Neuronal stem cell (in vitro differentiated cells): ENCODE measurements at regions not wholly inside any gene's neighbourhood (a gene's known extent, or its start where the extent isn't known, plus 50 kb on each side); places are given as distances from the start of the nearest gene placed in this dataset.
A peak's percentile ranks its signal among the peaks of the same experiment; 100 is the strongest.

Experiments used
- DNase-seq: peaks from one replicate; pipeline ENCODE4 v3.0.0-alpha.2; 2013; ENCODE audit warnings: low spot score
- H2AFZ ChIP-seq: one replicate; pipeline ENCODE4 v1.6.1; 2013; ENCODE audit warnings: mild to moderate bottlenecking, low read length, inconsistent platforms
- H2AK5ac ChIP-seq: 2 replicates; pipeline ENCODE4 v1.6.1; 2013; ENCODE audit warnings: low read depth, mild to moderate bottlenecking, inconsistent platforms, low read length, moderate library complexity, mixed read lengths
- H2BK120ac ChIP-seq: 2 replicates; pipeline ENCODE4 v1.6.1; 2013; ENCODE audit warnings: low read depth, mild to moderate bottlenecking, inconsistent platforms, low read length, moderate library complexity, mixed read lengths
- H2BK12ac ChIP-seq: one replicate; pipeline ENCODE4 v1.6.1; 2013; ENCODE audit warnings: low read length, inconsistent platforms
- H2BK15ac ChIP-seq: 2 replicates; pipeline ENCODE4 v1.6.1; 2013; ENCODE audit warnings: mild to moderate bottlenecking, low read length, inconsistent platforms, mixed read lengths
- H2BK5ac ChIP-seq: one replicate; pipeline ENCODE4 v1.6.1; 2013; ENCODE audit warnings: inconsistent platforms, mild to moderate bottlenecking, low read length, moderate library complexity
- H3K14ac ChIP-seq: one replicate; pipeline ENCODE4 v1.6.1; 2013; ENCODE audit warnings: low read length, inconsistent platforms
- H3K18ac ChIP-seq: 2 replicates; pipeline ENCODE4 v1.6.1; 2013; ENCODE audit warnings: low read length, inconsistent platforms
- H3K23ac ChIP-seq: 2 replicates; pipeline ENCODE4 v1.6.1; 2013; ENCODE audit warnings: low read depth, mild to moderate bottlenecking, mixed read lengths, low read length, inconsistent platforms; ENCODE audit not compliant: poor library complexity
- H3K27ac ChIP-seq: replicated peaks from 3 replicates; pipeline ENCODE4 v1.5.1; 2013; ENCODE audit warnings: low read length, inconsistent platforms
- H3K27me3 ChIP-seq, 3 experiments: 2 replicates each; pipeline ENCODE4 v1.6.1; 2013; ENCODE audit warnings: low read length in 3 of 3, mild to moderate bottlenecking in 2 of 3, inconsistent platforms in 1 of 3, low read depth in 1 of 3, mixed read lengths in 1 of 3, moderate library complexity in 1 of 3; ENCODE audit not compliant: control insufficient read depth in 3 of 3, insufficient read depth in 3 of 3
- H3K36me3 ChIP-seq, 2 donors: replicated peaks in 1 of 2; 2 replicates each; pipeline ENCODE4 v1.6.1; 2013; ENCODE audit warnings: low read length in 2 of 2; ENCODE audit not compliant: control insufficient read depth in 2 of 2, insufficient read depth in 2 of 2
- H3K4ac ChIP-seq: 2 replicates; pipeline ENCODE4 v1.6.1; 2013; ENCODE audit warnings: inconsistent platforms, mild to moderate bottlenecking, low read length, moderate library complexity
- H3K4me1 ChIP-seq, 2 donors: 1 replicate in 1 of 2; 2 replicates in 1 of 2; pipeline ENCODE4 v1.6.1; 2013; ENCODE audit warnings: low read length in 2 of 2, low read depth in 1 of 2; ENCODE audit not compliant: control insufficient read depth in 2 of 2, insufficient read depth in 1 of 2
- H3K4me2 ChIP-seq: one replicate; pipeline ENCODE4 v1.6.1; 2013; ENCODE audit warnings: mild to moderate bottlenecking, low read length, inconsistent platforms; ENCODE audit not compliant: insufficient read depth, poor library complexity, severe bottlenecking
- H3K4me3 ChIP-seq, 2 donors: 2 replicates each; pipeline ENCODE4 v1.5.1; 2013; ENCODE audit warnings: low read length in 2 of 2, mild to moderate bottlenecking in 2 of 2, inconsistent platforms in 1 of 2, moderate library complexity in 1 of 2
- H3K79me1 ChIP-seq: one replicate; pipeline ENCODE4 v1.6.1; 2013; ENCODE audit warnings: low read depth, mild to moderate bottlenecking, inconsistent platforms, low read length, moderate library complexity
- H3K9ac ChIP-seq: one replicate; pipeline ENCODE4 v1.6.1; 2013; ENCODE audit warnings: mild to moderate bottlenecking, low read depth, low read length, inconsistent platforms; ENCODE audit not compliant: poor library complexity
- H3K9me3 ChIP-seq, 2 donors: replicated peaks in 1 of 2; 2 replicates each; pipeline versions ENCODE3 to v1.6.1; 2013; ENCODE audit warnings: low read length in 2 of 2, mild to moderate bottlenecking in 2 of 2, inconsistent platforms in 1 of 2, low read depth in 1 of 2, mixed read lengths in 1 of 2, moderate library complexity in 1 of 2; ENCODE audit not compliant: control insufficient read depth in 2 of 2, insufficient read depth in 1 of 2
- H4K8ac ChIP-seq: one replicate; pipeline ENCODE4 v1.6.1; 2013; ENCODE audit warnings: low read depth, mild to moderate bottlenecking, inconsistent platforms, low read length, moderate library complexity
- H4K91ac ChIP-seq: one replicate; pipeline ENCODE4 v1.6.1; 2013; ENCODE audit warnings: low read length, low read depth, mild to moderate bottlenecking, inconsistent platforms; ENCODE audit not compliant: poor library complexity
- WGBS, 2 donors: extraction: QIAGEN DNeasy Blood & Tissue Kit; methylation state at CpG; one replicate each; pipeline ENCODE4 v1.1.7; 2013; ENCODE audit warnings: missing lambda C conversion rate in 2 of 2, mixed read lengths in 1 of 2; ENCODE audit not compliant: insufficient read length in 2 of 2, insufficient replicate concordance in 1 of 2; ENCODE audit errors: extremely low coverage in 2 of 2; 5-methylcytosine and 5-hydroxymethylcytosine counted together

DNA sequence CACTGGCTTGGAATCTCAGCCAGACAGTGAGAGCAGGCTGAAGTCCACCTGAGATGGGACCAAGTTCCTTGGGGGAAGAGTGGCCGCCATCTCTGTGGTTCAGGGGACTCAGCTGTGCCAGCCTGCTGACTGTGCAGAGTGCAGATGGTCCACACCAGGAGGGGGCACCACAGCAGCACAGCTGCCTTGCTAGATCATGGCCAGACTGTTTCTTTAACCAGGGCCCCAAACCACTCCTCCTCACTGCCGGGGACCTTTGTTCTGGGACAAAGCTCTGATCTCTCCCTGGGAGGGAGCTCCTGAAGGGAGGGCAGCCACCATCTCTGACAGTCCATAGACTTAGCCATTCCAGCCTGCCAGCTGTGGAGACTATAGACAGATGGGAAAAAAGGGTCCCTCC lies 2189.6 kb downstream of the PCDH7 start:
- Histone ChIP-seq H3K4me2 (no peak overlapping the region), H3K79me1 (no peaks in the 10 kb centered on the region), H2BK120ac (no peak overlapping the region), H4K8ac (no peak overlapping the region), H3K4me1 (no peaks in the 10 kb centered on the region), H2BK12ac (no peak overlapping the region), H2AFZ (peak overlapping the region; percentile 28), H3K18ac (no peak overlapping the region), H3K23ac (no peak overlapping the region), H3K14ac (no peak overlapping the region), H3K4ac (no peak overlapping the region), H3K27me3 (no peaks in the 10 kb centered on the region), H3K36me3 (no peaks in the 10 kb centered on the region), H3K9me3 (peaks cover 0 to 2% of the 10 kb centered on the region in 2 donors), H2BK5ac (no peak overlapping the region), H3K27ac (no peak overlapping the region), H2BK15ac (no peak overlapping the region), H4K91ac (no peak overlapping the region), H2AK5ac (no peak overlapping the region), H3K4me3 (no peak overlapping the region), H3K9ac (no peak overlapping the region)
- DNase-seq, result no peak
- no CpG with 5 or more reads among the region's 2 CpGs for WGBS, 2 donors

DNA sequence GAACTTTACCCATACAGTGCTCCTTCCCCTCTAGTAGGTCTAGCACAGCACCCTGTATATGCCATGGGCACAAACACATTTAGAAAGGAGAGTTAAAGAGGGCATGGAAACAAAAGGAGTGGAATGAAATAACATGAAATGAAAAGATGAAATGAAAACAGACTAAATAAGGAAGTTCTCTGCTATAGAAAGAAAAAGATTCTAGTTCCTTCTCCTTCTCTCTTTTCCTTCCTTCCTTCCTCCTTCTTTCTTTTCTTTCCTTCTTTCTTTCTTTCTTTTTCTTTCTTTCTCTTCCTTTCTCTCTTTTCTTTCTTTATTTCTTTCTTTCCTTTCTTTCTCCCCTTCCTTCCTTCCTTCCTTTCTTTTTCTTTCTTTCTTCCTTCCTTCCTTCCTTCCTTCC lies 2197.4 kb downstream of the PCDH7 start:
- Histone ChIP-seq H2AFZ (no peak overlapping the region), H2AK5ac (no peak overlapping the region), H3K9ac (no peak overlapping the region), H3K4me3 (no peak overlapping the region), H3K79me1 (no peaks in the 10 kb centered on the region), H3K4me2 (no peak overlapping the region), H2BK5ac (no peak overlapping the region), H3K14ac (no peak overlapping the region), H2BK120ac (no peak overlapping the region), H3K36me3 (no peaks in the 10 kb centered on the region), H4K8ac (no peak overlapping the region), H3K4ac (no peak overlapping the region), H4K91ac (no peak overlapping the region), H3K27me3 (no peaks in the 10 kb centered on the region), H2BK12ac (no peak overlapping the region), H3K9me3 (no peaks in the 10 kb centered on the region), H2BK15ac (no peak overlapping the region), H3K23ac (no peak overlapping the region), H3K4me1 (no peaks in the 10 kb centered on the region), H3K18ac (no peak overlapping the region), H3K27ac (no peak overlapping the region)
- DNase-seq, result no peak

DNA sequence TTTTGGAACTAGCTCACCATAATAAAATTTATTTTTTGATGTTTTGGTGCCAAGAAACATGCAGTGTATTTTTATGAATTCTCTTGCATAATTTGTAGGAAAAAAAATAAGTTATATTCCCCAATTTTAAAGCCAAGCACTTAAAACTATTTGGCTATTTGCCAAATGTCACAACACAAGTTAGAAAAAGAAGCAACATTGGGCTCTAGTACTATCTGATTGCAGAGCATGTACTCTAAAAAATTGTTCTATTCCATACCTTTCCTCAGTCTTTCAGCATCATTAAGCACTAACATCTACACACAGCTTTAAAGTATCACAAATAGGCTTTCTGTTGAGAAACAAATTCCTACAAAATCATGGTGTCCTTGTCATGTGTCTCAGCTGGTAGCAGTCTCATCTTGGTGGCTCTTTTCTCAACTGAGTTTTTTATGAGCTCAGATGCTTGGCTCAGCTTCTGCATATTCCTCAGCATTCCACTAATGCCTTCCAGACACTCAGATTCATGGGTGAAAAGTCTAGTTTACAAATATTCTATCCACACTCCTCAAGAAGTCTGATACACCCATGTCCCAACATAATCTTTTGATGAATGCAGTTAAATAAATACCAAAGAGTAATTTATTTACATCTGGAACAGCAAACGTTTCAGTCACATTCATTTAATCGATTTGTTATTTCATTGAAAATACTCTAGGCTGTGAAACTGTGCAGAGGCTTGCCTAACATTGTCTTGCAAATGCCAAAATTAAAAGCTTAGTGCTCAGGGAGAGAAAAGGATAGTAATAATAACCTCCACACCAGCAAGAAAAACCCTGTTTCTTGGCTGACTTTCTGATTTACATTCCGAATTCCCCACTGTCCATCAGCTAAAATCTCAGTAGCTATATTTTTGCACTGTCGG lies 2209.9 kb downstream of the PCDH7 start:
- WGBS, 2 donors, result no CpG with 5 or more reads among the region's 4 CpGs
- H3K14ac ChIP-seq, result no peak overlapping the region
- H3K4ac ChIP-seq, result no peak overlapping the region
- H3K79me1 ChIP-seq, result no peaks in the 10 kb centered on the region
- no peaks in the 10 kb centered on the region for H3K27me3 ChIP-seq
- H3K18ac ChIP-seq, result no peak overlapping the region
- no peak overlapping the region for H3K23ac ChIP-seq
- H2BK5ac ChIP-seq, result no peak overlapping the region
- no peaks in the 10 kb centered on the region for H3K36me3 ChIP-seq
- no peak overlapping the region for H2AK5ac ChIP-seq
- H4K91ac ChIP-seq, result no peak overlapping the region
- H2BK12ac ChIP-seq, result no peak overlapping the region
- H3K4me1 ChIP-seq, result no peaks in the 10 kb centered on the region
- H3K9ac ChIP-seq, result no peak overlapping the region
- no peak overlapping the region for H3K27ac ChIP-seq
- no peak overlapping the region for H2BK120ac ChIP-seq
- H2BK15ac ChIP-seq, result no peak overlapping the region
- H4K8ac ChIP-seq, result no peak overlapping the region
- H3K9me3 ChIP-seq, result no peaks in the 10 kb centered on the region
- H3K4me2 ChIP-seq, result no peak overlapping the region
- no peak overlapping the region for H2AFZ ChIP-seq
- no peak for DNase-seq
- H3K4me3 ChIP-seq, result no peak overlapping the region

DNA sequence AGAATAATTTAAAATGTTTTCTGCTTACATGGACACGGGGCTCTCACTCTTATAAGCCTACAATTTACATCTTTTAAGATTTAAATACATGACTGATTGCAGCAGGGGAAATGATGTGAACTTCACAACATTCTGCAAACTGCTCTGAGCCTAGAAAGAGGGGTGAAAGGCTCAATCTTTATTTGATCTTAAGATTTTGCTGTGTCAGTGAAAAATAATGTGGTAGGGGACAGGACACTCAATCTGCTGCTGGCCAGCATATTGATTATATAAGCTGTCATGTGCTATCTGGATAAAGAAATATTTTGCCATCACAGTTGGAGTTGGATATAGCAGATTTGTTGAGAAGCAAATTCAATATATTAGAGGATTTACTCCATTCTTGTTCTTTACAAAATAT lies 2210.5 kb downstream of the PCDH7 start:
- Histone ChIP-seq H3K36me3 (no peaks in the 10 kb centered on the region), H3K9ac (no peak overlapping the region), H2BK120ac (no peak overlapping the region), H3K27me3 (no peaks in the 10 kb centered on the region), H4K8ac (no peak overlapping the region), H4K91ac (no peak overlapping the region), H2AK5ac (no peak overlapping the region), H2BK15ac (no peak overlapping the region), H3K27ac (no peak overlapping the region), H3K18ac (no peak overlapping the region), H2AFZ (no peak overlapping the region), H3K4me2 (no peak overlapping the region), H2BK12ac (no peak overlapping the region), H3K23ac (no peak overlapping the region), H3K79me1 (no peaks in the 10 kb centered on the region), H3K4ac (no peak overlapping the region), H2BK5ac (no peak overlapping the region), H3K14ac (no peak overlapping the region), H3K4me3 (no peak overlapping the region), H3K4me1 (no peaks in the 10 kb centered on the region), H3K9me3 (no peaks in the 10 kb centered on the region)
- WGBS, 2 donors, result no CpG with 5 or more reads among the region's 1 CpG
- DNase-seq, result no peak
